ENCODE measurements at regions not wholly inside any gene's neighbourhood (a gene's known extent, or its start where the extent isn't known, plus 50 kb on each side); places are given as distances from the start of the nearest gene placed in this dataset.
"Not testable (repeated sequence)": the region's sequence is repeated elsewhere in the genome, so short reads cannot be mapped to it uniquely, and the experiment has no call there.

DNA sequence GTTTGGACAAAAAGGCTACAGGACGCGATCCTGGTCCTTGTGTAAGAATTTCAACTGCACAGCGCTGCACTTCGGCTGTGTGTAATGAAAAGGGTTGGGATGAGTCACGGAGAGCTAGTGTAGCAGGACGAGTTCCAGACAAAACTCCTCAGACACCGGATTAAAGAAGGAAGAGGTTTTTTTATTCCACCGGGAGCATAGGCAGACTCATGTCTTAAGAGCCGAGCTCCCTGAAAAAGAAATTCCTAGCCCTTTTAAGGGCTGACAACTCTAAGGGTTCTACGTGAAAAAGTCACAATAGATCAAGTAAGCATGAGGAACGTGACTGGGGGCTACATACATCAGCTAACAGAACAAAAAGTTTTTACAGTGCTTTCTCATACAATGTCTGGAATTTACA, 54.8 kb upstream of the FAM90A1 start:
- not testable (repeated sequence) for DNase-seq

DNA sequence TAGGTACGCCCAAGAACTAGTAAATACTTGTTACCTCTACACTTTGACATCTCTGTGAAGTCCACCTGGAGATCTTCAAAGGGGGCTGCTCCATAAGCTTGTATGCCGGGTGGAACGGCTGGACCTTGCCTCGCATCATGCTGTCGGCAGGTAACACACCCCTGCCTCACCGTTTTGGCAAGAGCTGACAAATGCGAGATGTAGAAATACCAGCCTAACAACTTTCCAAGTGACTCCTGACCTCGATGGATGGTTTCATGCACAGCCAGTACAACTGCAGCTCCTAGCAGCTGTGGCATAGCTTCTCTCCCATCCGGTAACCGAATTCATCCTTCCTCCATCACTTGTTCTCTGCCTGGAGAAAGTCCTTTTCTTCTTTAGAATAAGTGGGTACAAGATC, 58.3 kb upstream of the FAM90A1 start:
- not testable (repeated sequence) for DNase-seq

DNA sequence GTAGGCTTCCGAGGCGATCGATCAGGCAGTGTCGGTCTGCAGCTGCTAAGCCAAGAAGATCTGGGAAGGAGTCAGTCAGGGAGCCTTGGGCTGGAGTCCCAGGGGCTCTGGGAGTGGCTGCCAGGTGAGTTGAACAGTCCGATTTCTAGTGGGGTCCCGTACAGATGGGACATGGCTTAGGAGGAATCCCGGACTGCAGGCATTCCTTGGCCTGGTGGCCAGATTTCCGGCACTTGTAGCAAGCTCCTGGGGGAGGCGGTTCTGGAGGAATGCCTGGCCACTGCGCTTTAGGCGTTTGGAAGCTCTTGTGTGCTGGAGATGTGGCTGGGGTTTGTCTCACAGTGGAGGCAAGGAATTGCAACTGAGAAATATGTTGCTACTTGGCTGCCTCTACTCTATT, 64.3 kb upstream of the FAM90A1 start:
- DNase-seq, result not testable (repeated sequence)

DNA sequence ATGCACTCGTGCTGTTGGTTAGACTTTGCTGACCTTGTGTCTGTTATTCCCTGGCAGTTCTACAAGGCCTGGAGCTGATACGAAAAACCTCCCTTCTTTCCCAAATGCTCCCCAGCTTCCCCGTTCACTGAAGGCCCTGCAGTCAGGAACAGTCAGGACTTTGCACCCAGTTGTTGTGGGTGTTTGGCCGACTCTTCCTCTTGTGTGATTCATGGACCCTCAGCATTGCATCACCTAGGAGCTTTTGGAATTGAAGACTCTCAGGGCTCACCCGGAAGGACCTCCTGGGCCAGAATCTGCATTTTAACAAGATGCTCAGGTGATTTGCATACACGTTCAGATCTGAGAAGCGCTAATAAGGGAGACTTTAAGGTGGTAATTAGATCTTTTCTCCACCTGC, 67.2 kb upstream of the FAM90A1 start:
- not testable (repeated sequence) for DNase-seq

DNA sequence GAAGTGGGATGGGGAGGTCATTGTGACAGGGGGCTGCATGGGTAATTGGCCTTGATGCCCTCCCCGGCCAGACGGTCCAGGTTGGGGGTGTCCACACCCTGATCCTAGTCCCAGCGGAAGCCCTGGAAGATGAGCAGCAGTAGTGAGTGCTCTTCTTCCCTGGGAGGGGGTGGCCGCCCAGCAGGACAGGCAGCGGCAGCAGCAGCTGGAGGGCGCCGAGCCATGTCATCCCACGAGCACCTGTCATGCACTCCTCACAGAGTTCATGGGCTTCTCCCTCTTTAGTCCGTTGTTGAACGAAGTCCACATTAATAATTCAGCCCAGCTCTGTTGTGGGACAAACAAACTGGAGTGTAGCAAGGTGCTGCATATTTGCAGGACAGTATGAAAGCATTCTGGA, 81.2 kb upstream of the FAM90A1 start:
- not testable (repeated sequence) for DNase-seq

DNA sequence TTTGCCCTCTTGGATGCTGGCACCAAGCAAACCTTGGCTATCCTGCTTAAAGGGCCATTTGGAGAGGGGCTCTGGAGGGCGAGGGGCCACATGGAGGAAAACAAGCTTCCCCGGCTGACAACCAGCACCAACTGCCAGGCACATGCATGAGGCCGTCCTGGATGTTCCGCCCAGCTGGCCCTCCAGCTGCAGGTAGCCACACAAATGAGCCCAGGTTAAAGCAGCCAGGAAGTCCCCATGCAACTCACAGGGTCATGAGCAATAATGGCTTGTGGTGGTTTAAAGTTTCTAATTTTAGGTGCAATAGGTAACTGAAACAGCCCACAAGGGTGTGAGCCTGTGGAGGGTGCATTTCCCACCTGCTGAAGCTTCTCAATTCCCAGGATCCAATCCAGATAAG, 88.6 kb upstream of the FAM90A1 start:
- not testable (repeated sequence) for DNase-seq

DNA sequence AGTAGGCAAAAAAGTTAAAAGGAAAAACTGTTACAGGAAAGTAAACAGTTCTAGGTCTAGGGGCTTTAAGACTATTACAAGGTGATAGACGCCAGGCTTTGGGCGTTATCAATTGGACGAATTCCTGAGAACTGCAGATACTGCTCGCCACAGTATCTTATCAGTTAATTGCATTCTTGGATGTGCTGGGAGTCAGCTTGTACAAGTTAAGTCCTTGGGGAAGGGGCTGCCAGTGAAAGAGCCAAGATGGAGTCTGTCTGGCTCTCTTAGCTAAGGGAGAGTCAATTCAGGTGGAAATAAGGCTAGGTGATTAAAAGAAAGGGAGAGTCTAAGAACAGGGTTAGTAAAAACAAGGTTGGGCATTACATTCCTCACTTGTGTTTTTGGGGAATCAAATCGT, 90.3 kb upstream of the FAM90A1 start:
- DNase-seq, result not testable (repeated sequence)

DNA sequence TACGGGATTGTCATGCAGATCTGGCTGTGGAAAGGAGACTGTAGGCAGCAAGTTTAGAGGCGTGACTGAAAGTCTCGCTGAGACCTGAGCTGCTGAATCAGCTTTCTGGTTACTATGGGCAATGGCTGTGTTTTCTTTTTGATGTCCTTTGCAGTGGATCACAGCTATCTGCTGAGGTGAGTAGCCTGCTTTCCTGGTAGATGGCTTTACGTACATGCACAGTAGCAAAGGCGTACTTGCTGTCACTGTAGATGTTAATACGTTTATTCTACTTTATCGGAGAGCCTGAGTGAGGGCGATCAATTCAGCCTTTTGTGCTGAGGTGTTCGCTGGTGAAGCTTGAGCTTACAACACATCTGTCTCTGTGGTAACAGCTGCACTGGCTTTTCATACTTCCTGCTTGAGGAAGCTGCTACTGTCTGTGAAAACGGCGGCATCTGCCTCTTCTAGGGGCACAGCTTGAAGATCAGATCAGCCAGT, 92.9 kb upstream of the FAM90A1 start:
- DNase-seq, result not testable (repeated sequence)

DNA sequence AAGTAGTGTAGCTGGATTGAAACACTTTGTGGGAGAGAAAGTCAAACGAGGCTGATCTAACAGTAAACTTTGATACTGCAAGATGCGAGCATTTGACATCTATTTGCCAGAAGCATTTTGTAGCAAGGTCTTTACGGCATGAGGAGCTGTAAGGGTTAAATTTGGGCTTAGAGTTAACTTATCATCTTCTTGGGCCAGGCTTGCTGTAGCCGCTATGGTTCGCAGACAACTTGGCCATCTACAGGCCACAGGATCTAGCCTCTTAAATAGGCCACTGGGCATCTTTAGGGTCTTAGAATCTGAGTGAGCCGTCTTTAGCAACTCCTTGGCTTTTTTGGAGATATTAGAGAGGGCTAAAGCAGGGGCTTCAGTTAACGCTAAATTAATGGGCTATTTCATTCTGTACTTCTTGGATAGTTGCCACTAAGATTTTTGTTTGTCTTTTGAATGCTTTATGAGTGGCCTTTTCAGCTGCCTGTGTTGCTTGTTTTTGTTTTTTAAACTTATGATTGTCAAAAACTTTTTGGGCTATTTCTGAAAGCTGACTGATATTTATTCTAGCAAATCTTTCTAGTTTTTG, 93.5 kb upstream of the FAM90A1 start:
- not testable (repeated sequence) for DNase-seq

DNA sequence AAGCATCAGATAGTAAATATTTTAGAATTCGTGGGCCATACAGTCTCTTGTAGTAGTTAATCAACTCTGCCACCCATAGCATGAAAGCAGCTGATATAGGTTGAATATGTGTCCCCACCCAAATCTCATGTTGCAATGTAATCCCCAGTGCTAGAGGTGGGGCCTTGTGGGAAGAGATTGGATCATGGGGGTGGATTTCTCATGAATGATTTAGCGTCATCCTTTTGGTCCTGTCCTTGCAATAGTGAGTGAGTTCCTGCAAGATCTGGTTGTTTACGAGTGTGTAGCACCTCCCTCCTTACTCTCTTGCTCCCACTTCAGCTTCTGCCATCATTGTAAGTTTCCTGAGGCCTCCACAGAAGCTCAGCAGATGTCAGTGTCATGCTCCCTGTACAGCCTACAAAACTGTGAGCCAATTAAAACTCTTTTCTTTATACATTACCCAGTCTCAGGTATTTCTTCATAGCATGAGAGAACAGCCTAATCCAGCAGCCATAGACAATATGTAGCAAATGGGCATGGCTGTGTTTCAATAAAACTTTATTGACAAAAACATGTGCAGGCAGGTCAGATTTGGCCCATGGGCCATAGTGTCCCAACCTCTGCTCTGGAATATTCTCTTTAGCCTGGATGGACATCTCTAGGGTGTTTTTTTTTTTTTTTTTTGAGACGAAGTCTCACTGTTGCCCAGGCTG, 97.9 kb upstream of the FAM90A1 start:
- DNase-seq, result not testable (repeated sequence)

DNA sequence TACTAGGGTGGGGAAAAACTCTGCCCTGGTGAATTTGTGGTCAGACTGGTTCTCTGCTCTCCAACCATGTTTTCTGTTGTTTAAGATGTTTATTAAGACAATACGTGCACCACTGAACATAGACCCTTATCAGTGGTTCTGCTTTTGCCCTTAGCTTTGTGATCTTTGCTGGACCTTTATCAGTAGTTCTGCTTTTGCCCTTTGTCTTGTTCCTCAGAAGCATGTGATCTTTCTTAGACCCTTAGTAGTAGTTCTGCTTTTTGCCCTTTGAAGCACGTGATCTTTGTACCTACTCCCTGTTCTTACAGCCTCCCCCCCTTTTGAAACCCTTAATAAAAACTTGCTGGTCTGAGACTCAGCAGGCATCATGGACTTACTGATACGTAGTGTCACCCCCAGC, 101.4 kb upstream of the FAM90A1 start:
- not testable (repeated sequence) for DNase-seq

DNA sequence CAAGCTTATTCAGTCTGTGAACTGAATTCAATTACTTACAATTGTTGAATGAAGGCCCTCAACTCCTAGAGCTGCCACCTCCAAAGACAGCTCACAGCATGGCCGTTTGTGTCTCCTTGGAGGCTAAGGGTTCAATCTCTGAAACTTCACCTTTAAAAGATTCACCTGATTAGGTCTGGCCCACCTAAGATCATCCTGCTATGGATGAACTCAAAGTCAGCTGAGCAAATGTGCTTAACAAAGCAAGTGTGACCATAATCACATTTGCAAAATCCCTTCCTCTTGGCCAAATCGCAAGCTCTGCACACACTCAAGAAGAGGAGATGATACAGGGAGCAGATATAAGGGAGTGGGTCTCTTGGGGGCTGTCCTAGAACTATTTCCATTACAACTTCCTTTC, 105.0 kb upstream of the FAM90A1 start:
- DNase-seq, result not testable (repeated sequence)

DNA sequence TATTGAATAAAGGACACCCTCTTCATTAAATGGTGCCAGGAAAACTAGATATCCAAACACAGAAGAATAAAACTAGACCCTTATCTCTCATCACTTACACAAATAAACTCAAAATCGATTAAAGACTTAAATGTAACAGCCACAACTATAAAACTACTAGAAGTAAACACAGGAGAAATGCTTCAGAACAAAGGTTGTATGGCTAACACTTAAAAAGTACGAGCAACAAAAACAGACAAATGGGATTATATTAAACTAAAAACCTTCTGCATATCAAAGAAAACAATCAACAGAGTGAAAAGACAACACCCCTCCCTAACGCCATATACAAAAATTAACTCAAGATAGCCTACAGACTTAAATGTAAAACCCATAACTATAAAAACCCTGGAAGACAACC, 104.7 kb upstream of the CLEC6A start:
- not testable (repeated sequence) for DNase-seq

DNA sequence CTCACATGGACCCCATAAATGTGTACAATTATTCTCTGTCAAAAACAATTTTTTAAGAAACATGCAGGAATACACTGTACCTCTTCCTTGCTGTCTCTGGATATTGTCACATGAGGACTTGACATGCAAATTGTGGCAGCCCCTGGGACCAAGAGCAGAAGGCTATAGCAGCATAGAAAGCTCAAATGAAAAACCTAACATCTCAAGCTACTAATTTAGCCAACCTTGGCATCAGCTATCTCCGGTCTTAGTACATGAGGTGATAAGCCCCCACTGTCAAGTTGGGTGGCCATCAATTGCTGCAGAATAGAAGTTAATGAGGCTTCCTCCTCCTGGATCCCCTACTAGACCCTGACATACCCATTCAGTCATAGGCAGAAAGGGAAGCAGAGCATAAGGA, 101.0 kb upstream of the CLEC6A start:
- DNase-seq, result not testable (repeated sequence)

DNA sequence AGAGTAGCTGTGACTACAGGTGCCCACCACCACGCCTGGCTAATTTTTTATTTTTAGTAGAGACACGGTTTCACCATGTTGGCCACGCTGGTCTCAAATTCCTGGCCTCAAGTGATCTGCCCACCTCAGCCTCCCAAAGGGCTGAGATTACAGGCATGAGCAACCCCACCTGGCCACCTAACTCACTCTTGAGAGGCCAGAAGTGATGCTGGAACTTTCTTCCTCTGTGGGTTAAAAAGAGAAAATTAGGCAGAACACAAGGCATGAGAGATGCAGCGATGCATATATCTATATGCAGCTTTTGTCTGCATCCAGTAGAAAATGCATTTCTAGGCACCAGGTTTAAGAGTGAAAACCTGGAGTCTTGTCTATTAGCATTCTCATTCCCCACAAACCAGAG, 100.2 kb upstream of the CLEC6A start:
- DNase-seq, result not testable (repeated sequence)

DNA sequence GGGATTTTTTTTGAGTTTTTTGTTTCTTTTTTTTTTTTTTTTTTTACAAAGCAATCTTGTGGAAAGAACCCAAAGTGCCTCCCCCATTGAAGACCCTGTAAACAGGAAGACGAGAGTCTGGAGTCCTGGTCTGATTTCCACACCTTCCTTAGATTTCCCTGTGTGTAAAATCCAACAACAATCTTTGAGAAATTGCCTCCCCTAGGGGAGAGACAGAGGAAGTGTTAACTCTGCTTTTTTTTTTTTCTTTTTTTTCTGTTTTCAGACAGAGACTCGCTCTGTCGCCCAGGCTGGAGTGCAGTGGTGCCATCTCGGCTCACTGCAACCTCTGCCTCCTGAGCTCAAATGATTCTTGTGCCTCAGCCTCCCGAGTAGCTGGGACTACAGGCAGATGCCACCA, 82.0 kb upstream of the CLEC6A start:
- peak; percentile 68 for DNase-seq

DNA sequence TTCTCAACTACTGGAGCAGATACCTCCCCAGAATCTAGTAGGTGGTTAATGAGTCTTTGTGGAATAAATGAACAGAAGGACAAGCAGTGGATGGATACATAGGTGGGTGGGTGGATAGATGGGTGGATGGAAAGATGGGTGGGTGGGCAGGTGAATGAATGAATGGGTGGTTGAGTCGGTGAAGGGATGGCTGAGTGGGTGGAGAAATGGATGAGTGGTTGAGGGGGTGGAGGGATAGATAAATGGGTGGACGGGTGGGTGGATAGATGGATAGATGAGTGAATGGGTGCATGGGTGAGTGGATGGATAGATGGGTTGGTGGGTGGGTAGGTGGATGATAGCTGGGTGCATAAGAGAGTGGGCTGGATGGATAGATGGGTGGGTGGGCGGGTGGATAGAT, 80.6 kb upstream of the CLEC6A start:
- not testable (repeated sequence) for DNase-seq

DNA sequence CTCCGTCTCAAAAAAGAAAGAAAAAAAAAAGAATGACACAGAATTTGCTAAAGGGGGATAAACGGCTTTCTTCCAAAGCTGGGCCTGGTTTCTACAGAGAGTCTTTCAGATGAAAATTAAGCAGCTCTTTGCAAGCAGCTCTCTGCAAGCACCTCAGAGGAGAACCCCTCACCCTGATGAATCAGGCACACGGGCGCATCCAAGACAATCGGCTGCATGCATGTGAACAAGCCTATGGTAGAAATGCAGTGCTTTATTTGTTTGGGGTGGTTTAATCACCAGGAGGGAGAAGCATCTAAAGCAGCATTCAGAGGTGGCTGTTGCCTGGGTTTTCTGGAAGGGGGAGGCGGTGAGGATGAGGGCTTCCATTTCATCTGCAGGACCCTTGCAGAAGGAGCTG, 78.0 kb upstream of the CLEC6A start:
- DNase-seq, result not testable (repeated sequence)

DNA sequence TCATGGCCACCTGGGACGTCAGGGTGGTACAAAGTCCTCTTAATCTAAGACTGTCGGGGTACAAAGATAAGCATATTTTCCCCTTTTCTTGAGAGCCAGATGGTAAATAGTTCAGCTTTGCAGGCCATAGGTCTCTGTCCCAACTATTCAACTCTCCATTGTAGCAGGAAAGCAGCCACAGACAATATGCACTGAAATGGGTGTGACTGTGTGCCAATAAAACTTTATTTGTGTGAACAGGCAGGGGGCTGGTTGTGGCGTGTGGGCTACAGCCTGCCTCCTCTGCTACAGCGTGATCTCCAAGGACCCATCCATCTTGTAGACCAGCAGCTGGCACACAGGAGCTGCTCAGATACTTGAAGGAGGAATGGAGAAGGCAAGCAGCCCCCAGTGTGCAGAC, 73.2 kb upstream of the CLEC6A start:
- DNase-seq, result not testable (repeated sequence)

DNA sequence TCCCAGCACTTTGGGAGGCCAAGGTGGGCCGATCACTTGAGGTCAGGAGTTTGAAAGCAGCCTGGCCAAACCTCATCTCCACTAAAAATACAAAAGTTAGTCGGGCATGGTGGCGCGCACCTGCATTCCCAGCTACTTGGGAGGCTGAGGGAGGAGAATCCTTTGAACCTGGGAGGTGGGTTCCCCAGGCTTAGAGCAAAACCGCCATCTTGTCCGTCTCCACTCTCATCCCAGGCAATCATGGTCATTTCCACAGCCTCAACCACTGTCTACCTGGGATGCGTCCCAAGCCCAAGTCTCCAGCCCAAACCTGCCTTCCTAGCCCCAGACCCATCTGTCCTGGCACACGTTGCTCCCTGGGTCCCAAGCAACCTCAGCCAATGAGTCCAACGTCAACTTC, 71.1 kb upstream of the CLEC6A start:
- DNase-seq, result not testable (repeated sequence)

DNA sequence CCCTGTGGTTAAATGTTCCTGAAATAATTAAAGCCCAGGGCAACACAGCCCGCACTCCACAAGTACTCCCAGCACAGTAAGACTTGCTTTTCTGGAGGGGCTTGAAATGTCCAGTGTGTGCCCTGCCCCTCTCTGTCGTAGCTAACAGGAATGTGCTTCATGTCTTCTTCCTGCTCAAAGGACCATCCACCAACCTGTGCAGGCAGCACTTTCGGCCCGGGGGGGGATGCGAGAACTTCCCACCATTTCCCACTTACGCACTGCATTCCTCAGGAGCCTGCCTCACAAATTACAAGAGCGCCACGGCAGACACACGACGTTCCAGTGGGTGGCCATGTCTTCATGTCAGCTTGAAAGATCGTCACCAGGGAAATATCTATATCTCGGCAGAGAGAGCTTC, 70.3 kb upstream of the CLEC6A start:
- not testable (repeated sequence) for DNase-seq

DNA sequence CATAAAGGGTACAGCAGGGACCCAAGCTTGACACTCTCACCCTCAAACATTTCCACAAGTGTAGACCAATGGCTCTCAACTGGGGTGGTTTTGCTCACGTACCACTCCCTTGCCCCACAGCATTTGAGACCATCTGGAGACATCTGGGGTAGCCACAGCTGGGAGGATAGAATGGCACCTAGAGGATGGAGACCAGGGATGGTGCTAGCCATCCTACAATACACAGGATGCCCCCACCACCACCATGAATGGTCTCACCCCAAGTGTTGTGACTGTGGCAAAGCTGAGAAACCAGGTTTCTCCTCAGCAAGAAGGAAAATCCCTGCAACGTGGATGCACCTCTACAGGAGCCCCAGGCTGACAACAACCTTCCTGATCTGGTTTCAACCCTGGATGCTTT, 69.1 kb upstream of the CLEC6A start:
- DNase-seq, result not testable (repeated sequence)

DNA sequence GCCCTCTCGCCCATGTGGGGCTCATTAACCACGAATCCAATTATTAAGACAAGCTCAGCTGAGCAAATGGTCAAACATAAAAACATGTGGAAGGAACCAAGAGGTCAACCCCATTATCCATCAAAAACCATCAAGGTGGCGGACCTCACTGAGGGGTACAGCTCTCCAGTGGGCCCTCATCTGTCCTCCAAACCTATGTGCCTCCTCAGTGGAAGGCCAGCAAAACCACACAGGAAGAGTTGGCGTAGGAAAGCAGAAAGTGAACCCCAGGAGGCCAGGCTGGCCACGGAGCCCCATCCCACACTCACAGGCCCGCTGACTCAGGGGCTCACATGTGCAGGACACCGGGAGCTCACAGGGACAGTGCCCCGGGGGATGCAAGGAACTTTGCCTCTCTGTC, 66.5 kb upstream of the CLEC6A start:
- DNase-seq, result not testable (repeated sequence)

DNA sequence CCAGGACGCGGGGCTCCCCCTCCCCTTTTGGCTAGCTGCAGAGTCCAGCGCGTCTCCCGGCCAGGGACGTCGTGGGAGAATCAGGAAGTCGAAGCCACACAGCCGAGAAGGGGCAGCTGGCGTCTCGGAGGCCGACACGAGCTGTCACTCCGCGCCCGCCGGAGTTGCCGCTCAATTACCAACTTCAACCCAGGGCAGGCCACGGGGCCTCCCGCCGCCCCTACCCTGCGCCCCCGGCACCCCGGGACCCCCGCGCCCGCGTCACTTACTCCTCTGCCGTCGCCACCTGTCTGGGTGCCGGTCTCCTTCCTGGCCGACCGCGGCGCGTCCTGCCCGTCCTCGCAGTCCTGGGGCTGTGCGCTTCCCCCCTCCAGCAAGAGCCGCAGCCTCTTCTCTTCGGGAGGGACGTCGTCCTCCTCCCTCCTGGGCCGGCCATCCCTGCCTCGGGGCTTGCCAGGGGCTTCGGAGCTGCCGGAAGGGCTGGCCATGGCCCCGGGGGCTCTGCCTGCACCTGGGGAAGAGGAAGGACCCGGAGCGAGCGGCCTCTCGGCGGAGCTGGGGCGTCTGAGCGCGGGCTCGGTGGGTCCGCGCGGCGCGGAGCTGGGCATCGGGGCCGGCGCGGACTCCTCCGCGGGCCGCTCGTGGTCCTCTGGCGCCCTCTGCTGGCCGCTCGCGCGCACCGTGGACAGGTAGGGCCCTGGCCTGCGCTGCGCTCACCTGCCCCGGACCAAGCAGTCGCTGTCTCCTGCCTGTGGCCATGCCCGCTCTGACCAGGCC, 65.6 kb upstream of the CLEC6A start:
- not testable (repeated sequence) for DNase-seq
